Globus pallidus (tissue), 1 donor: ENCODE measurements at regions not wholly inside any gene's neighbourhood (a gene's known extent, or its start where the extent isn't known, plus 50 kb on each side); places are given as distances from the start of the nearest gene placed in this dataset.

Experiments used
- DNase-seq: peaks from one replicate; pipeline ENCODE4 v3.0.0-alpha.2; 2015; ENCODE audit warnings: low spot score

DNA sequence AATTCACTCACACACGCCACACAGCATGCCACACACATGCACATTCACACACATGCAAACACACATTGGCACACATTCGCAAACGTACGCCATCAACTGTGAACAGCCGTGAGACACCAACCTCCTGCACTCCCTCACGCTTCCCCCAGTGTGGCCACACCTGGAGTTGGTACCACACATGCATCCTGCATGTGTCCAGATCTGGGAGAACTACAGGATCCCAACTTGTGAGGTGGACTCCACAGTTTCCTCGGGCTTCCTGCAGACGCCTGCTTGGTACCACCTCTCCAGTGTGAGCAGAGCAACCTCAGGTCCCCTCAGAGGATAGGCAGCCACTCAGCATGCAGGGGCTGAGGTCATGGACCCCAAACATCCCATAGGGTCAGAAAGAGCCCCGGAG, 239.0 kb downstream of the EIPR1 start:
- DNase-seq, result no peak

DNA sequence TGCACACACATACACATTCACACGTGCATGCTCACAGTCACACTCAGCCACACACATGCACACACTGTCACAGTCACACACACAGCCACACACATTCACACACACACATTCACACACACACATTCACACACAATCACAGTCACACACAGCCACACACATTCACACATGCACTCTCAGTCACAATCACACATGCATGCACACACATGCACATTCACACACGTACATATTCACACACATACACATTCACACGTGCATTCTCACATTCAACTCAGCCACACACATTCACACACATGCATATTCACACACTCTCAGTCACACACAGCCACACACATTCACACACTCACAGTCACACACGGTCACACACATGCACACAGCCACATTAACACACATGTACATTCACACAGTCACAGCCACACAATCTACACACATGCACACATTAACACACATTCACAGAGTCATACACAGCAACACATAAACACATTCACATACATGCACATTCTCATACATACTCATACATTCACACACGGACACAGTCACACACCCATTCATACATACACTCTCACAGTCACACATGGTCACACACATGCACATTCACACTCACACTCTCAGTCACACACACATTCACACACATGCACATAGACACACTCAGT, 239.8 kb downstream of the EIPR1 start:
- DNase-seq, result no peak

DNA sequence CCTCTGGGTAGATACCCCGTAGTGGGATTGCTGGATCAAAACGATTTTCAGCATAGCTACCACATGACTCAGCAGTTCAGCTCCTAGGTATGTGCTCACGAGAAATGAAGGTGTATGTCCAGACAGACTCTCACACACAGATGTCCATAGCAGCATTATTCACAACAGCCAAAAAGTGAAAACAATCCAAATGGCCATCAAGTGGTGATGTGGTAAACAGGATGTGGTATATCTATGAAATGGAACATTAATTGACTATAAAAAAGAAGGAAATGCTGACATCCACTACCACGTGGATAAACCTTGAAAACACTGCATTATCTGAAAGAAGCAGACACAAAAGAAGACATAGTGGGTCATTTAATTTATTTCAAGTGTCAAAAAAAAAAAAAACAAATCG, 241.9 kb downstream of the EIPR1 start:
- no peak for DNase-seq

DNA sequence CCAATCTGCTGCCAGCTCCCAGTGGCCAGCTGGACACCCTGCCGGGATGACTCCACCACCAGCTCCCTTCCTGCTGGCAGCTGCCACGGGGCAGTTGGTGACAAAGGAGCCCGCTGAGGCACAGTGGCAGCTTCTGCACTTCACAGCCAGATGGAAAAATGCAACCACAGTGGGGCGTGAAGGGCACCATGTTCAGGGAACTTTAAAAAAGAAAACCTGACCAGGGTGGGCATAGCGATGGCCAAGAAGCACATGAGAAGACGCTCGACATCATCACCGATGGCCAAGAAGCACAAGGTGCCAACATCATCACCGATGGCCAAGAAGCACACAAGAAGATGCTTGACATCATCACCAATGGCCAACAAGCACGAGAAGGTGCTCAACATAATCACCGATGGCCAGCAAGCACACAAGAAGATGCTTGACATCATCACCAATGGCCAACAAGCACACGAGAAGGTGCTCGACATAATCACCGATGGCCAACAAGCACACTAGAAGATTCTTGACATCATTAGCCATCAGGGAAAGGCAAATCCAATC, 243.5 kb downstream of the EIPR1 start:
- DNase-seq, result no peak

DNA sequence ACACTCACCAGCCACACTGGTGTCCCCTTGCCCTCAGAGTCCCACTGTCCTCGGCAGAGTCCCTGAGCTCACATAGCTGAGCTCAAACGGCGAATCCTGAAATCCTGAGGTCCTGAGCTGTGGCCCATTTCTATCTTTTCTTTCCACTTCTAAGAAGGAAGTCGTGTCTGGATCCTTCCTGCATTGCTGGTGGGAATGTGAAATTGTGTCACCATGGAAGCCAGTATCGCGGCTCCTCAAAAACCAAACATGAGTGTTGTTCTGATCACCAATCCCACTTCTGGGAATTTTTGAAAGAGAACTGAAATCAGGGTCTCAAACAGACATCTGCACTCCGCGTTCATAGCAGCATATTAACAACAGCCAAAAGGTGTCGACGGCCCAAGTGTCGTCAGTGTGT, 244.7 kb downstream of the EIPR1 start:
- no peak for DNase-seq

DNA sequence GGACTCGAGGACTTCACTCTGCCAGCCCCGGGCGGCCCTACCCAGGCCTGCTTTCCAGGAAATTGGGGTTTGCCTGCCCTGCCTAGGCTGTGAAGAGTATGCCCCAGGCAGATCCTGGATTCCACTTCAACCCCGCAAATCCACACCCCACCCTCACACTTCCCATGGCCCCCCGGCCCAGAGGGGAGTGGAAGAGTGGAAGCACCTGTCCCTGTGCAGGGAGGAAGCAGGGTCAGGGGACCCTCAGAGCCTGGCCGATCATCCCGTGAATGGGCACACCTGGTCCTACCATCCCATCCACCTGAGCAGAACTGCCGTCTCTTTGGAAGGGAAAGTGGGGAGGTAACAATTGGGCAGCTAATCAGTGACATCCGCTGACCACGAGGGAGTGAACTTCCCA, 245.2 kb downstream of the EIPR1 start:
- no peak for DNase-seq

DNA sequence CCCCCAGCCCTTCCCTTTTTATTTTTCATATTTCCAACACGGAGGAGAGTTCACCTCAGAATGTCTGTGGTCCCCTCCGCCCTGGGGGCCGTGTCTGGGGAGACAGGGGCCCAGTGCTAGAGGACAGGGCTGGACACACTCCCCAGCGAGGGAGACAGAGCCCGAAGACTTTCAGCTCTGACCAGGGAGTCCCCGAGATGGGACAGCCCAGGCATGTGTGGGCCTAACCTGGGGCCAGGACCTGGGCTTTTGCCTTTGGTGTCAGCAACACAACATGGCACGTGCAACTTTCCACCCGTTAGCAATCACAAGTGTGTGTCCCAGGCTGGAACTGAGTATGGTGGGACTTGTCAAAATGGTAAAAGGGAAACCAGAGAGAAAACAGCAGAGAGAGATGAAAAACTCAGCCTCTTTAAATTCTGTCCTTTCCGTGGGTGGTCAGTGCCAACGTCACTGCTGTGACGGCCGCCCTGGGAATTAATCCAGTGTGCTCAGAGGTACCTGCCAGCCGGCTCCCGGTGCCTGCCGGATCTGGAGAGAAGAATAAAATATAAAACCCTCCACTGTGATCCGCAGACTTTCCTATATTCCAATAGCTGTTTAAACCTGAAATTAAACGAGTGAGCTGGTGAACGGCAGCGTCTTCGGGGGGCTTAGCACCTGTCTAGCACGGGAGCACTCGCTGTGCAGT, 245.8 kb downstream of the EIPR1 start:
- no peak for DNase-seq

DNA sequence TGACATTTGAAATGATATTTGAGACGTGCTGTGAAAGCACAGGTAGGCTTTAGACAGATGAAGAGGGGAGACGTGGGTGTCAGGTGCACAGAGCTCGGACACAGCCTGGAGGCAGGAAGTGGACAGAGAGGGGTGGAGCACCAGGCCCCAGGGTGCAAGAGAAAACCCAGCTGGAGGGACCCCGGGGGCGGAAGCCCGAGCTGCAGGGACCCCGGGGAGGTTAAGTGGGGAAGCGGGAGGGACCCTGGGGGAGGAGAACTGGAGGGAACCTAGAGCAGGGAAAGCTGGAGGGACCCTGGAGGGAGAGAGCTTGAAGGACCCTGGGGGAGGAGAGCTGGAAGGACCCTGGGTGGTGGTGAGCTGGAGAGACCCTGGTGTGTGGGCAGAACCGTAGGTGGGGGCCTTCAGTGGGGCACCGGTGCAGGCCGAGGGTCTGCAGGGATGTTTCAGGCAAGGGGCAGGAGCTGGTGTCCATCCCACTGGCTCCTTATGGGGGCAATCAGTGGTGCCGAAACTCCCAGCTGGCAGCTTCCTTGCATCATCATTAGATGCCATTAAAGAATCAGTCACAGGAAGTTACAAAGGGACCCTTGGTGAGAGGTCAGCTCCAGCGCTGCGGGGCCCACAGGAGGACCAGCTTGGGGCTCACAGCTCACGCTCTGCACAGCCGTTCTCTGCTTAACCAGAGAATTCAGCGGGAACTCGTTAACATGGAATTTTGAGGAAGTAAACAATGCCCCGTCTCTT, 246.6 kb downstream of the EIPR1 start:
- DNase-seq, result no peak

DNA sequence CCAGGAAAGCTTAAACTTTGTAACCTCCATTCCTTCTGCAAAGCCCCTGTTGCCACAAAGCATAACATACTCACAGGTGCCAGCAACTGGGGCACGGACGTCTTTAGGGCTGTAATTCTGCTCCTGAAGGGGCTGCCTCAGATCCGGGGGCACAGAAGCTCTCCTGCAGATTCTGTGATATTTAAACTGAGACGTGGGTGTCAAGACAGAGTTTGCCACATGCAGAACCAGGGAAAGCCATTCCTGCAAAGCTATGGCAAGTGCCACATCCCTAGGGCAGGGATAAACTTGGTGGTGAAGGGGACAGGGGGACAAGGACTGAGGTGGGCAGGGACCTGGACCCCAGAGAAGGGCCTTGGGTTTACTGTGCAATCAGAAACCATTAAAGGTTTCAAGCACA, 247.2 kb downstream of the EIPR1 start:
- DNase-seq, result no peak

DNA sequence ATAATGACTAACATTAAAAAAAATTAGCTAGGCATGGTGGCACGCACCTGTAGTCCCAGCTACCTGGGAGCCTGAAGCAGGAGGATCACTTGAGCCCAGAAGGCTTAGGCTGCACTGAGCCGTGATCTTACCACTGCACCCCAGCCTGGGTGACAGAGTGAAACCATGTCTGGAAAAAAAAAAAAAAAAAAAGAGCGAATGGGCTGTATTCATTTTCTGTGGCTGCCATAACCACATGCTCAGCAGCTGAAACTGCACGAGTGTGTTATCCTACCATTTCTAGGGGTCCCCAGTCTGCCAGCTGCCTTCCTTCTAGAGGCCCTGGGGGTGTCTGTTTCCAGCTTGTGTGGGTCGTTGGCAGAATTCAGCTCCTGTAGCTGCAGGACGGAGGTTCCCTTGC, 247.8 kb downstream of the EIPR1 start:
- DNase-seq, result no peak

DNA sequence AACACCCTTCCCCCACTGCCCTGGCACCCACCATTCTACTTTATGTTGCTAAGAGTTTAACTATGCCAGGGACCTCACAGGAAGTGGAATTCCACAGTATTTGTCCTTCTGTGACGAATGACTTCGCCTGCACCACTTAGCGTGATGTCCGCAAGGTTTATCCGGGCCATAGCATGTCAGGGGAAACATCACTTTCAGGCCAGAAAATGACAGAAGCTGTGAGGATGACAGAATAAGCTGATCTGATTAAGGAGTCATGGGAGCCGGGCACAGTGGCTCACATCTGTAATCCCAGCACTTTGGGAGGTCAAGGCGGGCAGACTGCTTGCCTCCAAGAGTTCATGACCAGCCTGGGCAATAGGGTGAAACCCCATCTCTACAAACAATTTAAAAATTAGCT, 248.8 kb downstream of the EIPR1 start:
- DNase-seq, result no peak

DNA sequence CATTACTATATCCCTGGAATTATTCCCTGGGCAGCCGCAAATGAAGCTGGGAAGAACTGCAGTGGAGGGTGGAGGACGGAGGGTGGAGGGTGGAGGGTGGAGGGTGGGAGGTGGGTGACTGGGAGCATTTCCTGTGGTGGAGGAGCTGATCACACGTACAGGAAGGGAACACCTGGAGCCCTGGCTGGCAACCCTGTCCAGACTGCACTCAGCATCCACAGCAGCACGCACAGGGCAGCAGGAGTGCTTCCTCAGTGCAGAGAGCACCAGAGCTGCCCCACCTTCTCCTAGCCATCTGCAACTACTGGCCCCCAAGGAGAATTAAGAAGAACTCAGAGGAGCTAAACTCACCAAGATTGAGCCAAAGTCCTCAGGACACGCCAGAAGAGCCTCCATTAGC, 249.9 kb downstream of the EIPR1 start:
- DNase-seq, result no peak

DNA sequence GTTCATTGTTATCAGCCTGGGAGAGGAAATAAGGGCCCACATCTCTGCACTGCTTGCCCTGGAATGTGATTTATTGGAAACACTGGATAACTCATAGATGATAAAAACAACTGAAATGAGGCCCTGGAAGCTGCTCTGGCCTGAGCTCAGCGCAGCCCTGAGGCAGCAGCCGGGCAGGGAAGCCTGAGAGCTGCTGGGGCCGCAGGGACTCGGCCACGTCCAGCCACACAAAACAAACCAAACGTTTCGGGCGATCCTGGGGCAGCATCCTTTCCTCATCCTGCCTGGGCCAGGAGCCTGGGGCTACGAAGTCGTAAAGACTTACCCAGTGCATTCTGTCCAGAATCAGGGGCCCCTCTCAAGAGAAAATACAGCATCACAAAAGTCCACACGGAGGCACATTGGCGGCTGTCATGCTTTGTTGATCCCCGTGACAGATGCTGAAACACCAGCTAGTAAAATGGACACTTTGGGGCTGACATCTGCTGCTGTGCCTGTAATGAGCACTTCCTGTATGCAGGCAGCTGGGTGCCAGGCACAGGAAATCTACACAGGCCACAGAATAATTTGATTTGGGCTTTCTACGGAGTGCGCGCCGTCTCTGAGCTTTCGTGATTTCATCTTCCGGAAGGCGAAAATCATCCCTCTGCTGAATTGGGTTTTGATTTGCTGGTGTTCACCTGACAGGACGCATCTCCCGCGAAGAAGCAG, 250.6 kb downstream of the EIPR1 start:
- DNase-seq, result no peak

DNA sequence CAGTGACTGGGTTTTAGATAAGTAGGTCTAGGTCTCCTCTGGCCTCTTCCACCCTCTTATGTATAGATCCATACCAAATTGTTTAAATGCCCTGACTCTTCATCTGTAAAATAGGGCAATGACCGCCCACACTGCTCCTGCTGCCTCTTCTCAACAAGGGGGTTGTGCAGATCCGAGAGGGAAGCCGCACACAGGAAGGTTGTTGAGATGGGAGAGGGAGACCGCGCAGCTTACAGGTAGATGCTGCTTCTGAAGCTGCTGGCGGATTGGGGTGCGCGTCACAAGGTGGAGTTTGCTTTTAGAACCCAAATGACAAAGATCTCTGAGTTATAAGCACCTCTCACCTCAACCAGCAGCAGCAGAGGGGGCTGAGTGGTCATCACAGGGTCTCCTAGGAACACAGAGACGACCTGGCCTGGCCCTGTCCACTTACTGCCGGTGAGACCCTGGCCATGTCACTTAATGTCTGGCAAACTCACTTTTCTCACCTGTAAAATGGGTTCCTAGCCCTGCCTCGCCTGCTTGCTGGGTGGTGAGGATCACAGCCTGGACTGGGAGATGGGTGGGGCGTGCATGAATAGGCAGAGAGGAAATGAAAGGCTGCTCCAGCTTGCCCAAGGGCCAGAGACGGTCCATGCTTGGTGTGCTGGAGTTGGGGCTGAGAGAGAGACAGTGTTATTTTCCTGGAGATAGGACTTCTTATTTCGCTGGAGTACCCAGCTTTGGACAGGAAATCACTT, 251.3 kb downstream of the EIPR1 start:
- no peak for DNase-seq

DNA sequence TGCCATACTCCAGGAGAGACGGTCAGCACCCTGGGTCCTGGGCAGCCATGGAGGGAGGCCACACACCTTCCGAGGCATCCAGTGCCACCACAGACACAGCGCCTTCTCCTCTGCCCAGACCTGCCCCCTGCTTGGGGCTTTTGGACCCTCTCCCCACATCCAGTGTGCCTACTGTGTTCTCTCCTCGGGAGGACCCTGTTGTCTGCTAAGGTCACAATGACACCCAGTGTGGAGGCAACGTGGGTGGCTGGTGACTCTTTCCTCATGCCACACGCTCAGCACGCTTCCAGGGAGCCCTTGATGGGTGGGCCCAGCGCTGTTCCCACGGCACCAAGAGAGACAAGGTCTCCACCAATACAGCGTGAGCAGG, 251.9 kb downstream of the EIPR1 start:
- no peak for DNase-seq

DNA sequence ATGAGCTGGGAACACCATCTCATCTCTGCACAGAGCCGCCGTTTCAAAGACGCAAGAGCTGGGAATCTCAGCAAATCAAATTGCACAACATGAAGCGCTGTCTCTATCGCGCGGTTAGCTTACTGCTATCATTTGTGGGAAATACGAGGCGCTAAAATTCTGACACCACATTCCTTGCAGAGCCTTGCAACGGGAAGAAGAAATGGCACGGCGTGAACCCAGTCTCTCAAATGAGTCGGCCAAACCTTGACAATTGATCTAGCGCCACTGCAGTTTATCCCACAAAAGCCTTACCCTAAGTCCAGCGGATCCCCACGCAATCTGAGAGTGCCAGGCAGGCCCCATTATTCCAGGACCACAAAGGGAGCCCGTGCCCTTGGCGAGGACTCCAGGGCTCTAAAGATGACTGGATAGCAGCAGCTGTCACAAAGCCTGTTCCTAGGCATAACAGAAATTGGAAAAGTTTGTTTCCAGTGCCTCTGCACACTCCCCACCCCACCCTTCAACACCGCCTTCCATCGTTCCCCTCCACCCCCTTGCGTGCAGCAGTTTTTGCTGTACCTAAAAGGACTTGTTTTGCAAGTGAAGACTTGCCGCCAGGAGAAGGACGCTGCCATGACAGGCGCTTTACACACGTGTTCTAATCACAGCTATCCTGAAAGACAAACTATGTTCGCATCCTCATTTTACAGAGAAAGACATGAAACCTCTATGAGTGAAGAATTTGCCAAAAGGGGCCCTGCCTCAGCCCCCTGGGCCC, 252.4 kb downstream of the EIPR1 start:
- DNase-seq, result no peak

DNA sequence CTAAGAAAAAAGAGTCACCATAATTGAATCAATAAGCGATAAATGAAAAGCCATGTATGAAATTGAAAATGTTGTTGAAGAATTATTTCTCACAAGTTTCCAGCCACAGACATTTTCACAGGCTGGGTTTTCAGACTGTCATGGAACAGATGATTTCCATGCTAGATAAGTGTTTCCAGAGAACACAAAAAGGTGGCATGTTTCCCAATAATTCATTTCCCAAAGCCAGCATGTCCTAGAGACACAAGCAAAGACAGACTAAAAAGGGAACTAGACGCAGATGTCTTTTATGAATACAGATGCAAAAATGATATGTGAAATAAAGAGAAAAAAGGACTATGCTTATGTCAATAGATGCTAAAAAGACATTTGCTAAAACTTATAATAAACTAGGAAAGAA, 255.1 kb downstream of the EIPR1 start:
- no peak for DNase-seq

DNA sequence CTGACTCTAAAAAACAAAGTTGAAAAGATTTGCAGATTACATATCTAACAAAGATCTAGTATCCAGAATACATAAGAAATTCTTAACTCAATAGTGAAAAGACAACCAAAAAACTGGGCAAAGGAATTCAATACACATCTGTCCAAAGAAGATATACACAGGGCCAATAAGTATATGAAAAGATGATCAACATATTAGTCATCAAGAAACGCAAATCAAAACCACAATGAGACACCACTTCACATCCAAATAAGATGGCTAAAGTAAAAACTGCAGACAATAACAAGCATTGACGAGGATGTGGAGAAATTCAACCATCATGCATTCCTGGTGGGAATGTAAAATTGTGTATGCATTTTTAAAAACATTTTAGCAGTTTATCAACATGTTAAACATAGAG, 256.0 kb downstream of the EIPR1 start:
- no peak for DNase-seq

DNA sequence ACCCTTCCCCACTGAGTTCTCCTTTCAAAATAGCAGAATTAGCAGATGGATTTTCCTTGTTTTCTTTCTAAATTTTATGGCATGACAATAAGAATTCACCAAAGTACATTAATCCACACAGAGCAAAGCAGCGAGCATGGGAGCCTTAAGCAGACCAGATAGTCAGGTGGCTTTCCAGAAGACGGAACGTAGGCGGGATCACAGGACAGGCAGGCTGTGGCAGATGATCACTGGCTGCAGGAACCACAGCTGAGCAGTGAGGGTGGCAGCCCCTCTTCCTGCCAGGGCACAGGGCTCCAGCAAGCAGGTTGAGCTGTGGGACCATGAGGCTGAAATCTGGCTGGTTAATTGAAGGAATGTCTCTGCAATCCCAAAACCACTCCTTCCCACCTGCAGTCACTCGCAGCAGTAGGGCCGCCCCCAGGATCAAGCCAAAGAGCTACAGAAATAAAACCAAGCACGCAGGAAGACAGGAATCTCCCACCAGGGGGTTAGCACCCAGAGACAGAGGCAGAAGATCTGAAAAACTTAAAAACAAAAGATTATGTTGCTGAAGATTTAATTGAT, 259.9 kb downstream of the EIPR1 start:
- no peak for DNase-seq

DNA sequence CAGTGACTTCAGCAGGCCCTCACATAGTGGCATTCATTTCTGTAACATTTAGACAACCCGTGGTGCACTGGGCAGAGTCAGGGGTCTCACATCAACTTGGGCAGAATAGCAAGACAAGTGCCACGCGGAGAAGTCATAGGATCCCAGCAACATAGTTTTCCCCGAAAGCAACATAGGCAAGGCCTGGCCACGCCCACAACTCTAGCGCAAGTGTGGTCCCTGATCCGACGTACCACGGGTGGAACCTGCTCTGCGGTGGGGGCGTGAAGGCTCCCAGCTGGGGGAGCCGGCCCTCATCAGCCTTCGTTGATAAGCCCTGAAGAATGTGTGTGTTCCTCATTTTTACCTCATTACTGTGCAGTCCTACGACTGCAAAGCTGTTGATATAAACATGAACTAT, 261.2 kb downstream of the EIPR1 start:
- DNase-seq, result no peak
